H1 (cell line): ENCODE measurements at regions not wholly inside any gene's neighbourhood (a gene's known extent, or its start where the extent isn't known, plus 50 kb on each side); places are given as distances from the start of the nearest gene placed in this dataset.
A peak's percentile ranks its signal among the peaks of the same experiment; 100 is the strongest.

Experiments used
- ATF3 ChIP-seq: IDR thresholded peaks from 2 replicates; pipeline ENCODE4 v1.6.1; 2011; ENCODE audit warnings: low read depth, mild to moderate bottlenecking, low read length; ENCODE audit not compliant: insufficient read depth
- BCL11A ChIP-seq, 2 experiments: IDR thresholded peaks; one replicate each; pipeline ENCODE4 v1.6.1; 2011; ENCODE audit warnings: low read depth in 2 of 2, low read length in 2 of 2, mild to moderate bottlenecking in 2 of 2
- BRCA1 ChIP-seq: IDR thresholded peaks from 2 replicates; pipeline ENCODE4 v1.6.1; 2012; ENCODE audit warnings: low read depth, low read length, improper control_type of control experiment
- CHD7 ChIP-seq: fragments of 300-600 bp; sonication (generic); IDR thresholded peaks from 2 replicates; pipeline ENCODE4 v1.7.1; 2012; ENCODE audit warnings: low read length, moderate library complexity, mild to moderate bottlenecking, inconsistent platforms; ENCODE audit not compliant: insufficient replicate concordance
- CREB1 ChIP-seq: IDR thresholded peaks from 2 replicates; pipeline ENCODE4 v1.6.1; 2012; ENCODE audit warnings: inconsistent platforms
- JUND ChIP-seq: IDR thresholded peaks from 2 replicates; pipeline ENCODE4 v1.6.1; 2011; ENCODE audit warnings: mild to moderate bottlenecking, improper control_type of control experiment, low read length
- MAFK ChIP-seq: IDR thresholded peaks from 2 replicates; pipeline ENCODE4 v1.6.1; 2012; ENCODE audit warnings: low read depth, mild to moderate bottlenecking, improper control_type of control experiment, low read length
- RAD21 ChIP-seq, 2 experiments: IDR thresholded peaks in 1 of 2; conservative IDR thresholded peaks in 1 of 2; 2 replicates each; pipeline ENCODE4 v1.6.1; 2011; ENCODE audit warnings: low read depth in 2 of 2, low read length in 2 of 2, improper control_type of control experiment in 1 of 2, inconsistent platforms in 1 of 2, mild to moderate bottlenecking in 1 of 2, moderate library complexity in 1 of 2
- SP2 ChIP-seq: IDR thresholded peaks from 2 replicates; pipeline ENCODE4 v1.6.1; 2012; ENCODE audit warnings: mild to moderate bottlenecking, low read length, inconsistent platforms
- SP4 ChIP-seq: IDR thresholded peaks from 2 replicates; pipeline ENCODE4 v1.6.1; 2012; ENCODE audit warnings: low read length, inconsistent platforms
- TBP ChIP-seq: IDR thresholded peaks from 2 replicates; pipeline ENCODE4 v1.6.1; 2011; ENCODE audit warnings: low read depth, low read length, improper control_type of control experiment

- TF ChIP-seq CHD7: no peak
- TF ChIP-seq BCL11A (IDR thresholded peaks at IDR 0.05; ENCODE audit: low read depth in 2 of 2, low read length in 2 of 2): no peak
- no peak for TF ChIP-seq CREB1
- TF ChIP-seq TBP: no peak
- no peak for TF ChIP-seq SP4
- no peak for TF ChIP-seq BRCA1
- no peak for TF ChIP-seq SP2
- no peak for TF ChIP-seq ATF3
- TF ChIP-seq JUND: no peak
- TF ChIP-seq RAD21 (IDR thresholded peaks at IDR 0.05 in 1 of 2, conservative IDR thresholded peaks at IDR 0.05 in 1 of 2; ENCODE audit: low read depth in 2 of 2, low read length in 2 of 2): peak; percentile 95 to 97
- 0 out of 2 replicates have a peak, but pooled peaks have one; percentile 15 for TF ChIP-seq MAFK
These were observed 532.4 kb downstream of the ANXA1 start (continued) for GRCh38 chr9:73683862-73684591.
